ENCODE measurements at regions not wholly inside any gene's neighbourhood (a gene's known extent, or its start where the extent isn't known, plus 50 kb on each side); places are given as distances from the start of the nearest gene placed in this dataset.

- WGBS, 2 donors (ENCODE audit: low coverage in 1 of 2), result 65 to 70% methylated on average over 15 to 26 of the region's 26 CpGs
- no peaks in the 10 kb centered on the region for H3K9me3 ChIP-seq
- in situ Hi-C loops (cut with MboI; ENCODE audit: low pct_ligation_motif_present in 1 of 4, low pct_unique_long_range_greater_than_20kb in 1 of 4, low sequenced_read_pairs in 3 of 4), result no loop called here
- H3K27ac ChIP-seq, result peak overlapping the region; percentile 42 to 55 (median 51)
- no peaks in the 10 kb centered on the region for H3K36me3 ChIP-seq
- peak overlapping the region in 1 of 4 donors; percentile 1 for H3K4me3 ChIP-seq
- H3K27me3 ChIP-seq, result no peaks in the 10 kb centered on the region
- TF ChIP-seq POLR2AphosphoS5 (IDR thresholded peaks at IDR 0.05) (no peak), CTCF (IDR thresholded peaks at IDR 0.05) (no peak), POLR2A (IDR thresholded peaks at IDR 0.05) (no peak), EP300 (IDR thresholded peaks at IDR 0.05; ENCODE audit: low read depth) (no peak)
- peak; percentile 20 for DNase-seq
- intact Hi-C loops (cut with DNase I; ENCODE audit: low total_unique reads), result no loop called here
- H3K4me1 ChIP-seq, result peaks cover 6 to 18% (median 10%) of the 10 kb centered on the region in 4 donors
Observed at GRCh38 chr17:77609553-77610517, 348.7 kb upstream of the TNRC6C start.

- no peak for DNase-seq
- H3K27me3 ChIP-seq, result no peaks in the 10 kb centered on the region
- H3K9me3 ChIP-seq, result no peaks in the 10 kb centered on the region
- whole genome bisulfite sequencing, 2 donors (ENCODE audit: low coverage in 1 of 2), result 76% methylated on average over 5 of the region's 5 CpGs; no CpG with 5 or more reads in 1 of the 2 donors
- H3K27ac ChIP-seq, result peak overlapping the region; percentile 42 to 55 (median 51)
- H3K36me3 ChIP-seq, result no peaks in the 10 kb centered on the region
- in situ Hi-C loops (cut with MboI; ENCODE audit: low pct_ligation_motif_present in 1 of 4, low pct_unique_long_range_greater_than_20kb in 1 of 4, low sequenced_read_pairs in 3 of 4), result no loop called here
- peaks cover 6 to 21% (median 10%) of the 10 kb centered on the region in 4 donors for H3K4me1 ChIP-seq
- intact Hi-C loops (cut with DNase I; ENCODE audit: low total_unique reads), result no loop called here
- TF ChIP-seq CTCF (IDR thresholded peaks at IDR 0.05), result no peak
- peak overlapping the region in 1 of 4 donors; percentile 1 for H3K4me3 ChIP-seq
Observed at GRCh38 chr17:77610518-77610893, 348.0 kb upstream of the TNRC6C start.

GRCh38 chr17:77610972-77611521, 347.5 kb upstream of the TNRC6C start:
- no peaks in the 10 kb centered on the region for H3K36me3 ChIP-seq
- no peak overlapping the region for H3K4me3 ChIP-seq
- peak overlapping the region; percentile 42 to 55 (median 51) for H3K27ac ChIP-seq
- no peaks in the 10 kb centered on the region for H3K9me3 ChIP-seq
- DNase-seq, result no peak
- 48 to 77% methylated on average over 4 to 9 of the region's 9 CpGs for WGBS, 2 donors (ENCODE audit: low coverage in 1 of 2)
- in situ Hi-C loops (cut with MboI; ENCODE audit: low pct_ligation_motif_present in 1 of 4, low pct_unique_long_range_greater_than_20kb in 1 of 4, low sequenced_read_pairs in 3 of 4), result no loop called here
- no peaks in the 10 kb centered on the region for H3K27me3 ChIP-seq
- TF ChIP-seq EP300 (IDR thresholded peaks at IDR 0.05; ENCODE audit: low read depth), result no peak
- no peak for TF ChIP-seq POLR2A (IDR thresholded peaks at IDR 0.05)
- TF ChIP-seq CTCF (IDR thresholded peaks at IDR 0.05), result no peak
- TF ChIP-seq POLR2AphosphoS5 (IDR thresholded peaks at IDR 0.05), result no peak
- intact Hi-C loops (cut with DNase I; ENCODE audit: low total_unique reads), result no loop called here
- peaks cover 6 to 26% (median 10%) of the 10 kb centered on the region in 4 donors for H3K4me1 ChIP-seq

GRCh38 chr17:77611791-77612502, 346.6 kb upstream of the TNRC6C start:
- DNase-seq, result no peak
- no peak for TF ChIP-seq POLR2A (IDR thresholded peaks at IDR 0.05)
- no peak for TF ChIP-seq POLR2AphosphoS5 (IDR thresholded peaks at IDR 0.05)
- no peak for TF ChIP-seq CTCF (IDR thresholded peaks at IDR 0.05)
- TF ChIP-seq EP300 (IDR thresholded peaks at IDR 0.05; ENCODE audit: low read depth), result no peak
- intact Hi-C loops (cut with DNase I; ENCODE audit: low total_unique reads) (no loop called here), in situ Hi-C loops (cut with MboI; ENCODE audit: low pct_ligation_motif_present in 1 of 4, low pct_unique_long_range_greater_than_20kb in 1 of 4, low sequenced_read_pairs in 3 of 4) (no loop called here)
- Histone ChIP-seq H3K27me3 (no peaks in the 10 kb centered on the region), H3K9me3 (no peaks in the 10 kb centered on the region), H3K27ac (no peak overlapping the region), H3K36me3 (no peaks in the 10 kb centered on the region), H3K4me1 (peaks cover 6 to 26% (median 10%) of the 10 kb centered on the region in 4 donors), H3K4me3 (no peak overlapping the region)
- 82 to 94% methylated on average over 6 to 16 of the region's 16 CpGs for WGBS, 2 donors (ENCODE audit: low coverage in 1 of 2)

All from transverse colon (tissue), 4 donors.